ENCODE measurements at regions not wholly inside any gene's neighbourhood (a gene's known extent, or its start where the extent isn't known, plus 50 kb on each side); places are given as distances from the start of the nearest gene placed in this dataset.
"Not testable (repeated sequence)": the region's sequence is repeated elsewhere in the genome, so short reads cannot be mapped to it uniquely, and the experiment has no call there.

GRCh38 chr18:39166776-39167175 is 1601.2 kb upstream of the CELF4 start:
- TF ChIP-seq CTCF (IDR thresholded peaks at IDR 0.05; ENCODE audit: insufficient read depth, low read depth, low read length) = no peak
- no peak for DNase-seq (ENCODE audit: low read depth)
- H3K4me3 ChIP-seq (ENCODE audit: low read depth, low read length) = no peak overlapping the region

GRCh38 chr18:39162013-39162827 is 1596.6 kb upstream of the CELF4 start:
- no peak for TF ChIP-seq CTCF (IDR thresholded peaks at IDR 0.05; ENCODE audit: insufficient read depth, low read depth, low read length)
- no peak overlapping the region for H3K4me3 ChIP-seq (ENCODE audit: low read depth, low read length)
- DNase-seq (ENCODE audit: low read depth) = no peak

- TF ChIP-seq CTCF (IDR thresholded peaks at IDR 0.05; ENCODE audit: insufficient read depth, low read depth, low read length) = no peak
- no peak overlapping the region for H3K4me3 ChIP-seq (ENCODE audit: low read depth, low read length)
- DNase-seq (ENCODE audit: low read depth) = no peak
These were observed 1583.7 kb upstream of the CELF4 start for GRCh38 chr18:39149211-39149806.

DNA sequence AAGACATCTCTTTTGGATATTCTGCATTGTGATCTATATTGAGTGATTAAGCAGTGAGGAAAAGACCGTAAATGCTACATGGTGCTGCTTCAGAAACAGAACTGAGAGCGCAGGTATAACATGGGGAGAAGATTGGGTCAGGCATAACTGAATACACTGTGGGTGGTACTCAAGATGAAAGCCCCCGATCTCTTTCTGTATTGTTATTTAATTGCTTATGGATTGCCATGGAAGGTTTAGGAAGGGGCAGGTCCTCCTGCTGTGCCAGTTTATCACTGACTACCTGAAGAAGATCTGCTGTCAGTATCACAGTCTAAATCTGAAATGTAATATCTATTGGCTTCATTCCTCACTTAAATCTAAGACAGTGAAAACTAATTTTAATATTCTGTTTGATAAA is 1568.7 kb upstream of the CELF4 start:
- DNase-seq (ENCODE audit: low read depth) = no peak
- H3K4me3 ChIP-seq (ENCODE audit: low read depth, low read length) = no peak overlapping the region
- TF ChIP-seq CTCF (IDR thresholded peaks at IDR 0.05; ENCODE audit: insufficient read depth, low read depth, low read length) = no peak

DNA sequence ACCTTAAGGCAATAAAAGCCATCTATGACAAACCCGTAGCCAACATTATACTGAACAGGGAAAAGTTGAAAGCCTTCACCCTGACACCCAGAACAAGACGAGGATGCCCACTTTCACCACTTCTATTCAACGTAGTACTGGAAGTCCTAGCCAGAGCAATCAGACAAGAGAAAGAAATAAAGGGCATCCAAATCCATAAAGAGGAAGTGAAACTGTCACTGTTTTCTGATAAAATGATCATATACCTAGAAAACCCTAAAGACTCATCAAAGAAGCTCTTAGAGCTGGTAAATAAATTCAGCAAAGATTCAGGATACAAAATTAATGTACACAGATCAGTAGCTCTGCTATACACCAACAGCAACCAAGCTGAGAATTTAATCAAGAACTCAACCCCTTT is 1561.9 kb upstream of the CELF4 start:
- not testable (repeated sequence) for DNase-seq (ENCODE audit: low read depth); H3K4me3 ChIP-seq (ENCODE audit: low read depth, low read length)

- TF ChIP-seq CTCF (IDR thresholded peaks at IDR 0.05; ENCODE audit: insufficient read depth, low read depth, low read length) = no peak
- no peak for DNase-seq (ENCODE audit: low read depth)
- H3K4me3 ChIP-seq (ENCODE audit: low read depth, low read length) = no peak overlapping the region
These were observed 1548.2 kb upstream of the CELF4 start for GRCh38 chr18:39113790-39114189.

GRCh38 chr18:39105104-39105503 is 1539.5 kb upstream of the CELF4 start:
- DNase-seq (ENCODE audit: low read depth) = no peak
- TF ChIP-seq CTCF (IDR thresholded peaks at IDR 0.05; ENCODE audit: insufficient read depth, low read depth, low read length) = no peak
- no peak overlapping the region for H3K4me3 ChIP-seq (ENCODE audit: low read depth, low read length)

Data from fibroblast of villous mesenchyme (primary cell).